Loucy (cell line): ENCODE measurements at regions not wholly inside any gene's neighbourhood (a gene's known extent, or its start where the extent isn't known, plus 50 kb on each side); places are given as distances from the start of the nearest gene placed in this dataset.

Source experiments
- H2AFZ ChIP-seq: fragments of 200-600 bp; sonication (generic); 2 replicates; pipeline ENCODE4 v1.6.0; 2016; ENCODE audit warnings: antibody characterized with exemption, mild to moderate bottlenecking, low read length, moderate library complexity
- H3F3A ChIP-seq: fragments of 200-600 bp; 2 replicates; pipeline ENCODE4 v1.6.0; 2016; ENCODE audit warnings: antibody characterized with exemption, low read depth, mild to moderate bottlenecking
- H3K27me3 ChIP-seq: fragments of 200-600 bp; sonication (generic); 2 replicates; pipeline ENCODE4 v1.6.1; 2014; ENCODE audit warnings: low read length, mild to moderate bottlenecking; ENCODE audit not compliant: insufficient read depth, poor library complexity, severe bottlenecking
- H3K36me3 ChIP-seq: fragments of 200-600 bp; sonication (generic); 2 replicates; pipeline ENCODE4 v1.6.1; 2016; ENCODE audit warnings: low read length; ENCODE audit not compliant: insufficient read depth
- H3K4me1 ChIP-seq: fragments of 200-600 bp; sonication (generic); 2 replicates; pipeline ENCODE4 v1.5.1; 2014; ENCODE audit warnings: low read length, mild to moderate bottlenecking; ENCODE audit not compliant: insufficient read depth, poor library complexity, severe bottlenecking
- H3K4me2 ChIP-seq: fragments of 200-600 bp; sonication (generic); 2 replicates; pipeline ENCODE4 v1.6.0; 2014; ENCODE audit warnings: antibody characterized with exemption, low read length, low read depth, mild to moderate bottlenecking; ENCODE audit not compliant: poor library complexity, severe bottlenecking
- H3K4me3 ChIP-seq: fragments of 200-600 bp; sonication (generic); 2 replicates; pipeline ENCODE4 v1.5.1; 2014; ENCODE audit warnings: low read length, mild to moderate bottlenecking, mixed read lengths; ENCODE audit not compliant: poor library complexity, severe bottlenecking
- H3K79me2 ChIP-seq: fragments of 200-600 bp; sonication (generic); 2 replicates; pipeline ENCODE4 v1.6.1; 2014; ENCODE audit warnings: low read length; ENCODE audit not compliant: insufficient read depth
- H3K9ac ChIP-seq: fragments of 200-600 bp; sonication (generic); 2 replicates; pipeline ENCODE4 v1.6.0; 2014; ENCODE audit warnings: mild to moderate bottlenecking, low read depth, low read length, moderate library complexity; ENCODE audit not compliant: poor library complexity, severe bottlenecking
- H3K9me2 ChIP-seq: fragments of 200-600 bp; sonication (generic); replicated peaks from 2 replicates; pipeline ENCODE4 v1.6.1; 2016; ENCODE audit warnings: low read depth, low read length, mixed read lengths
- H3K9me3 ChIP-seq: fragments of 200-600 bp; sonication (generic); 2 replicates; pipeline ENCODE4 v1.6.1; 2014; ENCODE audit warnings: mild to moderate bottlenecking, antibody characterized with exemption, low read length, low read depth; ENCODE audit not compliant: insufficient read depth
- H4K20me1 ChIP-seq: fragments of 200-600 bp; sonication (generic); 2 replicates; pipeline ENCODE4 v1.6.0; 2014; ENCODE audit warnings: antibody characterized with exemption, low read length, mild to moderate bottlenecking; ENCODE audit not compliant: insufficient read depth, poor library complexity, severe bottlenecking
- EZH2phosphoT487 ChIP-seq: fragments of 200-600 bp; IDR thresholded peaks from 2 replicates; pipeline ENCODE4 v1.6.1; 2018; ENCODE audit warnings: antibody characterized with exemption, mild to moderate bottlenecking, moderate library complexity, borderline replicate concordance
- TF ChIP-seq, protein P1 (sequence below): fragments of 200-600 bp; sonication (generic); conservative IDR thresholded peaks from 2 replicates; pipeline ENCODE4 v1.5.1; 2014; ENCODE audit warnings: mild to moderate bottlenecking, antibody characterized with exemption, low read length

DNA sequence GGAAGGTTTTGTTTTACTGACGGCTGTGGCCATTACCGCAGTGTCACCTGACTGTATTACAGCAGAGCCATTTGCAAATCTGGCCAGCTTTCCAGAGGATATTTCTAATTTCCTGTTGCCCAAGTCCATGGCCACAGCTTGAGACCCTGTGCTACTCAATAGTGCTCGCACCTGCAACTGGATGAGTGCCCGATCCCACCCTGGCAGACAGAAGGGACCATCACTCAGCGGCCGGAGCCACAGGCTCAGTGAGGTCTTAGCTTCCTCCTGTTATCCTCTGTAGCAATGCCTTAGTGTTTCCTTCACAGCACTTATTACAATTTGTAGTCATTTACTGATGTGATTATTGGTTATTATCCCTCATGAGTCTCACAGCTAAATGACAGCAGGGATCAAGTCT lies 184.8 kb downstream of the LRRN1 start:
- H3K27me3 ChIP-seq = no peaks in the 10 kb centered on the region
- no peaks in the 10 kb centered on the region for H3K36me3 ChIP-seq
- no peak overlapping the region for H3K9ac ChIP-seq
- H3F3A ChIP-seq = no peaks in the 10 kb centered on the region
- no peak overlapping the region for H2AFZ ChIP-seq
- H3K4me3 ChIP-seq = no peak overlapping the region
- H3K9me3 ChIP-seq = no peaks in the 10 kb centered on the region
- no peak overlapping the region for H3K4me2 ChIP-seq
- TF ChIP-seq EZH2phosphoT487 = no peak
- TF ChIP-seq, protein P1, sequence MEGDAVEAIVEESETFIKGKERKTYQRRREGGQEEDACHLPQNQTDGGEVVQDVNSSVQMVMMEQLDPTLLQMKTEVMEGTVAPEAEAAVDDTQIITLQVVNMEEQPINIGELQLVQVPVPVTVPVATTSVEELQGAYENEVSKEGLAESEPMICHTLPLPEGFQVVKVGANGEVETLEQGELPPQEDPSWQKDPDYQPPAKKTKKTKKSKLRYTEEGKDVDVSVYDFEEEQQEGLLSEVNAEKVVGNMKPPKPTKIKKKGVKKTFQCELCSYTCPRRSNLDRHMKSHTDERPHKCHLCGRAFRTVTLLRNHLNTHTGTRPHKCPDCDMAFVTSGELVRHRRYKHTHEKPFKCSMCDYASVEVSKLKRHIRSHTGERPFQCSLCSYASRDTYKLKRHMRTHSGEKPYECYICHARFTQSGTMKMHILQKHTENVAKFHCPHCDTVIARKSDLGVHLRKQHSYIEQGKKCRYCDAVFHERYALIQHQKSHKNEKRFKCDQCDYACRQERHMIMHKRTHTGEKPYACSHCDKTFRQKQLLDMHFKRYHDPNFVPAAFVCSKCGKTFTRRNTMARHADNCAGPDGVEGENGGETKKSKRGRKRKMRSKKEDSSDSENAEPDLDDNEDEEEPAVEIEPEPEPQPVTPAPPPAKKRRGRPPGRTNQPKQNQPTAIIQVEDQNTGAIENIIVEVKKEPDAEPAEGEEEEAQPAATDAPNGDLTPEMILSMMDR = no peak
- no peaks in the 10 kb centered on the region for H3K9me2 ChIP-seq
- H3K79me2 ChIP-seq = no peaks in the 10 kb centered on the region
- H3K4me1 ChIP-seq = no peaks in the 10 kb centered on the region
- no peaks in the 10 kb centered on the region for H4K20me1 ChIP-seq

GRCh38 chr3:3991598-3991997 lies 192.4 kb downstream of the LRRN1 start:
- Histone ChIP-seq H4K20me1 (no peaks in the 10 kb centered on the region), H3F3A (no peaks in the 10 kb centered on the region), H3K9ac (no peak overlapping the region), H3K4me3 (no peak overlapping the region), H2AFZ (no peak overlapping the region), H3K9me2 (no peaks in the 10 kb centered on the region), H3K4me1 (no peaks in the 10 kb centered on the region), H3K9me3 (no peaks in the 10 kb centered on the region), H3K27me3 (no peaks in the 10 kb centered on the region), H3K79me2 (no peaks in the 10 kb centered on the region), H3K36me3 (no peaks in the 10 kb centered on the region), H3K4me2 (no peak overlapping the region)
- TF ChIP-seq, protein P1 = no peak
- TF ChIP-seq EZH2phosphoT487 = no peak

- Histone ChIP-seq H3K4me2 (no peak overlapping the region), H3F3A (no peaks in the 10 kb centered on the region), H4K20me1 (no peaks in the 10 kb centered on the region), H2AFZ (no peak overlapping the region), H3K27me3 (no peaks in the 10 kb centered on the region), H3K9me3 (no peaks in the 10 kb centered on the region), H3K9ac (no peak overlapping the region), H3K4me1 (no peaks in the 10 kb centered on the region), H3K4me3 (no peak overlapping the region), H3K36me3 (no peaks in the 10 kb centered on the region), H3K9me2 (no peaks in the 10 kb centered on the region), H3K79me2 (no peaks in the 10 kb centered on the region)
- no peak for TF ChIP-seq EZH2phosphoT487
- TF ChIP-seq, protein P1 = no peak
These were observed 193.2 kb downstream of the LRRN1 start for GRCh38 chr3:3992312-3992874.
